SU-DHL-6 (cell line): ENCODE measurements at regions not wholly inside any gene's neighbourhood (a gene's known extent, or its start where the extent isn't known, plus 50 kb on each side); places are given as distances from the start of the nearest gene placed in this dataset.

Experiments used
- H2AFZ ChIP-seq: fragments of 200-600 bp; sonication (generic); 2 replicates; pipeline ENCODE4 v1.6.1; 2014; ENCODE audit warnings: low read depth, mild to moderate bottlenecking, moderate library complexity, mixed read lengths, antibody characterized with exemption, low read length; ENCODE audit not compliant: severe bottlenecking
- H3F3A ChIP-seq: fragments of 200-600 bp; shearing (Covaris generic); 2 replicates; pipeline ENCODE4 v1.6.0; 2016; ENCODE audit warnings: antibody characterized with exemption, mild to moderate bottlenecking; ENCODE audit not compliant: insufficient read depth
- H3K27ac ChIP-seq: fragments of 200-600 bp; sonication (generic); 2 replicates; pipeline ENCODE4 v1.5.1; 2016; ENCODE audit warnings: low read depth, mild to moderate bottlenecking, low read length, moderate library complexity, mixed read lengths
- H3K27me3 ChIP-seq: fragments of 200-600 bp; sonication (generic), shearing (Covaris generic); 2 replicates; pipeline ENCODE4 v1.6.0; 2014; ENCODE audit warnings: mild to moderate bottlenecking, low read length
- H3K36me3 ChIP-seq: fragments of 200-600 bp; sonication (generic); 2 replicates; pipeline ENCODE4 v1.6.1; 2014; ENCODE audit warnings: mild to moderate bottlenecking, low read length, mixed read lengths
- H3K4me2 ChIP-seq: fragments of 300-600, 200-600 bp; shearing (Covaris generic), sonication (generic); 2 replicates; pipeline ENCODE4 v1.6.0; 2014; ENCODE audit warnings: low read length, low read depth, mild to moderate bottlenecking; ENCODE audit not compliant: poor library complexity, severe bottlenecking
- H3K4me3 ChIP-seq: fragments of 200-600 bp; sonication (generic); 2 replicates; pipeline ENCODE4 v1.5.1; 2014; ENCODE audit warnings: antibody characterized with exemption, low read length, mild to moderate bottlenecking, mixed read lengths; ENCODE audit not compliant: insufficient read depth, poor library complexity, severe bottlenecking
- H3K79me2 ChIP-seq: fragments of 200-600 bp; sonication (generic); 2 replicates; pipeline ENCODE4 v1.6.1; 2014; ENCODE audit warnings: mild to moderate bottlenecking, low read length, moderate library complexity; ENCODE audit not compliant: insufficient read depth
- H3K9ac ChIP-seq: fragments of 200-600 bp; sonication (generic); 2 replicates; pipeline ENCODE4 v1.7.0; 2014; ENCODE audit warnings: mild to moderate bottlenecking, low read length
- H3K9me2 ChIP-seq: fragments of 200-600 bp; sonication (generic); replicated peaks from 2 replicates; pipeline ENCODE4 v1.6.1; 2014; ENCODE audit warnings: low read length; ENCODE audit not compliant: insufficient read depth
- H3K9me3 ChIP-seq: fragments of 200-600 bp; sonication (generic); 2 replicates; pipeline ENCODE4 v1.6.1; 2014; ENCODE audit warnings: low read length, mixed read lengths; ENCODE audit not compliant: insufficient read depth
- H4K20me1 ChIP-seq: fragments of 200-600 bp; sonication (generic); 2 replicates; pipeline ENCODE4 v1.6.1; 2014; ENCODE audit warnings: low read depth, mild to moderate bottlenecking, antibody characterized with exemption, low read length, moderate library complexity, mixed read lengths
- CTCF ChIP-seq: fragments of 200-600 bp; sonication (generic); IDR thresholded peaks from one replicate; pipeline ENCODE4 v1.5.1; 2017; ENCODE audit warnings: antibody characterized with exemption, mild to moderate bottlenecking, low read length, moderate library complexity; ENCODE audit not compliant: insufficient read depth, poor library complexity, severe bottlenecking
- EZH2phosphoT487 ChIP-seq: fragments of 200-600 bp; sonication (generic), shearing (Covaris generic); conservative IDR thresholded peaks from 2 replicates; pipeline ENCODE4 v1.6.1; 2018; ENCODE audit warnings: mild to moderate bottlenecking, antibody characterized with exemption, low read length, moderate library complexity, mixed read lengths

- TF ChIP-seq CTCF (no peak), EZH2phosphoT487 (no peak)
- Histone ChIP-seq H3F3A (no peaks in the 10 kb centered on the region), H3K4me2 (no peak overlapping the region), H2AFZ (no peak overlapping the region), H3K9me3 (no peaks in the 10 kb centered on the region), H3K27ac (no peak overlapping the region), H3K36me3 (no peaks in the 10 kb centered on the region), H3K9me2 (no peaks in the 10 kb centered on the region), H3K9ac (no peak overlapping the region), H4K20me1 (no peaks in the 10 kb centered on the region), H3K27me3 (no peaks in the 10 kb centered on the region), H3K4me3 (no peak overlapping the region), H3K79me2 (no peaks in the 10 kb centered on the region)
Observed at GRCh38 chr3:110856916-110857315, 214.7 kb upstream of the NECTIN3 start.

DNA sequence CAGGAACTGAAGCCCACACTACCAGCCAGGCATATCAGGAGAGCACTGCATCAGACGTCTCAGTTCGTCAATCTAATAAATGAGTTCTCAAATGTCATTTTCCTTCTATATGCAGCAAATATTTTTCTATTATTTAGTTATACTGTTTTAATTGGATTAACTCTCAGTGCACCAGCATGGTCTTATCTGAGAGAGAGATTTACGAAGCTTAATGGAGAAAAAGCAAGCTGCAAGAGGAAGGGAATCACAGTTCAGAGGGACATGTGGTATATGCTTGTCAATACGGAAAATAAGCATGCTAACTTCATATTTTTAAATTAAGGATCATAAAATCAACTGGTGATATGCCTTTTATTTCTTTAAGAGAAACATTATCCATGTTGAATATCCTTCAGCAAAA lies 213.1 kb upstream of the NECTIN3 start:
- no peak overlapping the region for H3K4me2 ChIP-seq
- H4K20me1 ChIP-seq = no peaks in the 10 kb centered on the region
- no peaks in the 10 kb centered on the region for H3K9me2 ChIP-seq
- no peak overlapping the region for H3K27ac ChIP-seq
- no peaks in the 10 kb centered on the region for H3K9me3 ChIP-seq
- no peaks in the 10 kb centered on the region for H3K36me3 ChIP-seq
- no peaks in the 10 kb centered on the region for H3K79me2 ChIP-seq
- no peaks in the 10 kb centered on the region for H3F3A ChIP-seq
- no peak overlapping the region for H3K9ac ChIP-seq
- no peaks in the 10 kb centered on the region for H3K27me3 ChIP-seq
- H2AFZ ChIP-seq = no peak overlapping the region
- H3K4me3 ChIP-seq = no peak overlapping the region
- TF ChIP-seq EZH2phosphoT487 = no peak
- TF ChIP-seq CTCF = no peak

GRCh38 chr3:110859336-110859735 lies 212.3 kb upstream of the NECTIN3 start:
- Histone ChIP-seq H3K27me3 (no peaks in the 10 kb centered on the region), H3K9me3 (no peaks in the 10 kb centered on the region), H3F3A (no peaks in the 10 kb centered on the region), H4K20me1 (no peaks in the 10 kb centered on the region), H3K9me2 (no peaks in the 10 kb centered on the region), H3K79me2 (no peaks in the 10 kb centered on the region), H3K4me2 (no peak overlapping the region), H3K27ac (no peak overlapping the region), H2AFZ (no peak overlapping the region), H3K9ac (no peak overlapping the region), H3K36me3 (no peaks in the 10 kb centered on the region), H3K4me3 (no peak overlapping the region)
- no peak for TF ChIP-seq EZH2phosphoT487
- no peak for TF ChIP-seq CTCF

- no peaks in the 10 kb centered on the region for H3K27me3 ChIP-seq
- H4K20me1 ChIP-seq = no peaks in the 10 kb centered on the region
- no peaks in the 10 kb centered on the region for H3K36me3 ChIP-seq
- no peaks in the 10 kb centered on the region for H3F3A ChIP-seq
- no peaks in the 10 kb centered on the region for H3K9me2 ChIP-seq
- TF ChIP-seq CTCF = no peak
- TF ChIP-seq EZH2phosphoT487 = no peak
- H3K9ac ChIP-seq = no peak overlapping the region
- H3K4me2 ChIP-seq = no peak overlapping the region
- no peaks in the 10 kb centered on the region for H3K79me2 ChIP-seq
- no peak overlapping the region for H3K4me3 ChIP-seq
- H2AFZ ChIP-seq = no peak overlapping the region
- no peaks in the 10 kb centered on the region for H3K9me3 ChIP-seq
- H3K27ac ChIP-seq = no peak overlapping the region
Observed at GRCh38 chr3:110859993-110860392, 211.6 kb upstream of the NECTIN3 start.
